ENCODE measurements at regions not wholly inside any gene's neighbourhood (a gene's known extent, or its start where the extent isn't known, plus 50 kb on each side); places are given as distances from the start of the nearest gene placed in this dataset.
A peak's percentile ranks its signal among the peaks of the same experiment; 100 is the strongest.
"Not testable (repeated sequence)": the region's sequence is repeated elsewhere in the genome, so short reads cannot be mapped to it uniquely, and the experiment has no call there.

GRCh38 chr4:126991965-126992364 lies 640.8 kb upstream of the INTU start:
- peak; percentile 93 for DNase-seq (ENCODE audit: low spot score)

- DNase-seq (ENCODE audit: low spot score): no peak
Observed at GRCh38 chr4:126992910-126993309, 639.8 kb upstream of the INTU start.

GRCh38 chr4:126993351-126993750 lies 639.4 kb upstream of the INTU start:
- DNase-seq (ENCODE audit: low spot score): no peak

- DNase-seq (ENCODE audit: low spot score): no peak
Observed at GRCh38 chr4:126995235-126995634, 637.5 kb upstream of the INTU start.

- DNase-seq (ENCODE audit: low spot score): no peak
Observed at GRCh38 chr4:127000110-127000509, 632.6 kb upstream of the INTU start.

GRCh38 chr4:127000846-127001245 lies 631.9 kb upstream of the INTU start:
- no peak for DNase-seq (ENCODE audit: low spot score)

GRCh38 chr4:127001933-127002332 lies 630.8 kb upstream of the INTU start:
- no peak for DNase-seq (ENCODE audit: low spot score)

- no peak for DNase-seq (ENCODE audit: low spot score)
Observed at GRCh38 chr4:127006446-127006877, 626.3 kb upstream of the INTU start.

- DNase-seq (ENCODE audit: low spot score): no peak
Observed at GRCh38 chr4:127007305-127007704, 625.5 kb upstream of the INTU start.

GRCh38 chr4:127012549-127012948 lies 620.2 kb upstream of the INTU start:
- no peak for DNase-seq (ENCODE audit: low spot score)

GRCh38 chr4:127015667-127016117 lies 617.1 kb upstream of the INTU start:
- peak; percentile 2 for DNase-seq (ENCODE audit: low spot score)

- no peak for DNase-seq (ENCODE audit: low spot score)
Observed at GRCh38 chr4:127018381-127018780, 614.4 kb upstream of the INTU start.

GRCh38 chr4:127020831-127021230 lies 611.9 kb upstream of the INTU start:
- DNase-seq (ENCODE audit: low spot score): not testable (repeated sequence)

GRCh38 chr4:127036296-127036695 lies 596.5 kb upstream of the INTU start:
- DNase-seq (ENCODE audit: low spot score): no peak

GRCh38 chr4:127045861-127046260 lies 586.9 kb upstream of the INTU start:
- DNase-seq (ENCODE audit: low spot score): no peak

- no peak for DNase-seq (ENCODE audit: low spot score)
Observed at GRCh38 chr4:127047930-127048329, 584.8 kb upstream of the INTU start.

- DNase-seq (ENCODE audit: low spot score): no peak
Observed at GRCh38 chr4:127048376-127049044, 584.2 kb upstream of the INTU start.

- DNase-seq (ENCODE audit: low spot score): no peak
Observed at GRCh38 chr4:127049526-127049925, 583.2 kb upstream of the INTU start.

GRCh38 chr4:127052742-127053141 lies 580.0 kb upstream of the INTU start:
- no peak for DNase-seq (ENCODE audit: low spot score)

- DNase-seq (ENCODE audit: low spot score): peak; percentile 26
Observed at GRCh38 chr4:127055357-127055756, 577.4 kb upstream of the INTU start.

- DNase-seq (ENCODE audit: low spot score): no peak
Observed at GRCh38 chr4:127069675-127070074, 563.1 kb upstream of the INTU start.

- no peak for DNase-seq (ENCODE audit: low spot score)
Observed at GRCh38 chr4:127071443-127071842, 561.3 kb upstream of the INTU start.

GRCh38 chr4:127080141-127080540 lies 552.6 kb upstream of the INTU start:
- DNase-seq (ENCODE audit: low spot score): no peak

GRCh38 chr4:127081041-127081440 lies 551.7 kb upstream of the INTU start:
- no peak for DNase-seq (ENCODE audit: low spot score)
